DMS79 (cell line): ENCODE measurements at regions not wholly inside any gene's neighbourhood (a gene's known extent, or its start where the extent isn't known, plus 50 kb on each side); places are given as distances from the start of the nearest gene placed in this dataset.

Experiments used
- DNase-seq: peaks from one replicate; lab custom pipeline; 2025; lab: John Stamatoyannopoulos, UW

DNA sequence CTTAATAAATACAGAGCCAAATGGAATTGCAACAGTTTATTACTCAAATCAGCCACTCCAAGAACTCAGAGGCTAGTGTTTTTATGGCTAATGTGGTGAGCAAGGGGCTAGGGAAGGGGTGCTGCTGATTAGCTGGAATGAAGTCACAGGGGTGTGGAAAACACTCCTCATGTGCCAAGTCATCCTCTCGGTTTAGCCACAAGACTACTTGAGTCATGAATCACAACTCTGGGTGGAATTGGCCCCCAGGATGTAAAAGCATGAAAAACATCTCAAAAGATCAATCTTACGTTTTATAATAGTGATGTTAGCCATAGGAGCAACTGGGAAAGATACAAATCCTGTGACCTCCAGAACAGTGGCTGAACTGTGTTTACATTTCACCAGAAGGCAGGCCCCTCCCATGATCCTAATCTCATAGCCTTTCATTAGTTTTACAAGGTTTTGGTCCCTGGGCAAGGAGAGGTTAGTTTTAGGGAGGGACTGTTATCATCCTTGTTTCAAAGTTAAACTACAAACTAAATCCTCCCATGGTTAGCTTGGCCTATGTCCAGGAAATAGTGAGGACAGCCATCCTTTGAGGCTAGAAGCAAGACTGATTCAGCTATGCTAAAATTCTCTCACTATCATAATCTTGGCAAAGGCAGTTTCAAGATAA is 2020.1 kb upstream of the PCDH20 start:
- no peak for DNase-seq

DNA sequence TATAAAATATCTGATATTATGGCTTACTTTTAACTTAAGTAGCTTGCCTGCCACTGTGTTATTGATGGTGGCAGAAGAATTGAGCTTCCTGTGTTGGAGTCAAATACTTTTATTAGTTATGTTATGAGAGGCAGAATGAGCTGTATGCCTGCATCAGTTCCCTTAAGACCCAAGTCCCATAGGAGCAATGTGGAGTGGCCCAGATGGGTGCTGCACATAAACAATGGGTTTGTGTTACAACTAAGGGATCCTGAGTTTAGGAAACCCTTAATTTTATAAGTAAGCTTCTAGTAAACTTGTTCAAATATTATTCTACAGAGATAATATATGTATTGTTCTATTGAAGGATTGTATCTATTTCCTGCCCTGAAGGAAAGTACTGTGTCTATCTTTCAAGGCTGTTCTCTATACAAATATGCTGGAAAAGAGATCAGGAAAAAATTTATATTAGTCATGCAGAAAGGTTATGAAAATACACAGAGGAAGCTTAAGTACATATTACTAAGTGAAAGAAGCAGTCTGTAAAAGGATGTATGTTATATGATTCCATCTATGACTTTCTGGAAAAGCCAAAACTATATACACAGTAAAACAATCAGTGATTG is 2018.0 kb upstream of the PCDH20 start:
- no peak for DNase-seq

- no peak for DNase-seq
Measured at GRCh38 chr13:63427170-63427569, 2011.5 kb upstream of the PCDH20 start.

DNA sequence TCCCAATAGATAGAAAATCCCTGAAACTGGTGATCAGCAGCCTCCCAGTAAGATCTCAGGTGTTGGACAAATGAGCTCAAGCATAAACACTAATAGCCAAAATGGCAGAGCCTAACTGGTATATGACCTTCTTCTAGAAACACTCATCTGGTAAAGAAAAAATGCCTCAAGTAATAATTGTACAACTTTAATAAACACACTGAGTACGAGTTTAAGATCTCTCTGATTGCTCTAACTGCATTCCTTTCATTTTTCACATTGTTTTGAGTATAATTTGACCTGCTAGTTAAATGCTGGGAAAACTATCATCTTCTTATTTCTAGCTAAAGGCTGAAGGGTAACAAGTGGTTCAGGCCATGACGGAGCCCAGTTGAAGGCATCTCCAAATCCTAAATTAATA is 2009.5 kb upstream of the PCDH20 start:
- DNase-seq: no peak

- no peak for DNase-seq
Measured at GRCh38 chr13:63421123-63421522, 2005.5 kb upstream of the PCDH20 start.

GRCh38 chr13:63420685-63421084 is 2005.0 kb upstream of the PCDH20 start:
- no peak for DNase-seq

DNA sequence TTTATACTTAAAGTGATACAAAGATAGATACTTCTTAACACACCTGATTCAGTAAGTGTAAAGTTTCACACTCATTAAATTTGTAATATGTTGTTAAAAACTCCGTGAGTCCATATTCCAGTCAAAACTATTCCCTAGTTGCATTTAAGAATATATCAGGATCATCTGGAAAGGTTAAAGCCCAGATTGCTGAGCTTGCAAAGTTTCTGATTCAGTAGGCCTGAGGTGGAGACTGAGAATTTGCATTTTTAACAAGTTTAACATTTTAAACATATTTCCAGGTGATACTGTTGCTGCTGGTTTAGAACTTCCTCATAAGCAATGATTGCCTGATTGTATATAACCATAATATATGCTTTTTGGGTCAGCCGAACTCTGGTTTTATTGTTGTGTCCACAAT is 1998.6 kb upstream of the PCDH20 start:
- no peak for DNase-seq

- no peak for DNase-seq
Measured at GRCh38 chr13:63409791-63410351, 1994.2 kb upstream of the PCDH20 start.

DNA sequence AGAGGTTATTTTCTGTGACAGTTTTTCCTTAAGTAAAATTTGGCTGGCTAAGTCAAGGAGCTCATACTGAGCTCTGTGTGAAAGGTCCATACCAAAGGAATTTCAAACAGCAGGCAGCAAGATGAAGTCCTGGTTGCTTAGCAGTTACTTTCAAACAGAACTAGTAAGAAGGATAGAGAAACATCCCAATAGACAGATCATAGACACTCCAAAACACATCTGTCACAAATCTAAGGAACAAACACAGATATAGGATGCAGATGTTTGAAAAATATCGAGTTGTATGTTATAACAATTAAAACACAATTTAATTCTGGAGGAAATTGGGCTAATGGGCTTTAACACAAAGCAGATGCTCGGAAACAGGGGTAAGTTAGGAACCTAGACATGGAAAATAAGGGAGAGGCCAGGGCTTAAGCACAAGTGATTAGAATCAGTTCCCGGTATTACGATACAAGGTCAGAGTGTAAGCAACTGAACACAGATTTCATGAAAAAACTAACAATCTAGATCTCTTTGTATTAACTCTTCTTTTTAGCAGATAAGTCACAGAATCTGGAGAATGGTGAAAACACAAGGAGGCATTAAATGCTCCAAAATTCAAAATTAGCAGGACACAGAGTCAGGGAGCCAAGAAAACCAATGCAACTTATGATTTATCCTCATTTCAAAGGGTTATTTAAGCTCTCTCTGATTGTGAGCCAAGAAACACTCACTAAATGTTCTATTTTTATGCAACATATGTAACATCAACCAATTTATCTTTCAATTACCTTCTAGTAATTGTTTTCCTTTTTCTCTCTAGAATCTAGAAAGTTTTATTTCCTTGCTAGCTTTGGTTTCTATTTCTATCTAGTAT is 1992.9 kb upstream of the PCDH20 start:
- no peak for DNase-seq

- no peak for DNase-seq
Measured at GRCh38 chr13:63403733-63404132, 1988.1 kb upstream of the PCDH20 start.

DNA sequence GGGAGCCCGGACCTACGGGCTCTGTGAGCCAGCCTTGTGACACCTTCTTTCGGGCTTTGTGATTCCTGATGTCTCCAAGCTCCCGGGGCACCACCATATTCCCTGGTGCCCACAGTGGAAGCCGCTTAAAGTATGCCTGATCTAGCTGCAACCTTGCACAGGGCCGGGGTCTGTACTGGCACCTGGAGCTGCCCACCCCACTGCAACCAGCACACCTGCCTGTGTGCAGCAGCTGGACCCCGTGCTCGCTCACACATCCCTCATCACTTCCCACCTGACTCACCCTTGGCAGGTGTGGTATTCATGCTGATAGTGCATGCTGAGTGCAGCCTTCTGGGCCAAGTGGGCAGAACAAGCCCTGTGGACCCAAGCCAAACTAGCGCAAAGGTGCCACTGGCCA is 1981.1 kb upstream of the PCDH20 start:
- DNase-seq: no peak

DNA sequence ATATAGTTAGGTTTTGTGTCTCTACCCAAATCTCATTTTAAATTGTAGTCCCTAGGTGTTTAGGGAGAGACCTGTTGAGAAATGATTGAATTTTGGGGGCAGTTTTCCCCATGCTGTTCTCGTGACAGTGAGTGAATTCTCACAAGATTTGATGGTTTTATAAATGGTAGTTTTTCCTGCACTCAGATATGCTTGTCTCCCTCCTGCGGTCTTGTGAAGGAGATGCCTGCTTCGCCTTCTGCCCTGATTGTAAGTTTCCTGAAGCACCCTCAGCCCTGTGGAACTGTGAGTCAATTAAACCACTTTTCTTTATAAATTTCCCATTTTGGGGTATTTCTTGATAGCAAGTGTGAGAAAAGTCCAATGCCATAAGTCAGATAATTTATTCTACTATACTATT is 1977.5 kb upstream of the PCDH20 start:
- no peak for DNase-seq

DNA sequence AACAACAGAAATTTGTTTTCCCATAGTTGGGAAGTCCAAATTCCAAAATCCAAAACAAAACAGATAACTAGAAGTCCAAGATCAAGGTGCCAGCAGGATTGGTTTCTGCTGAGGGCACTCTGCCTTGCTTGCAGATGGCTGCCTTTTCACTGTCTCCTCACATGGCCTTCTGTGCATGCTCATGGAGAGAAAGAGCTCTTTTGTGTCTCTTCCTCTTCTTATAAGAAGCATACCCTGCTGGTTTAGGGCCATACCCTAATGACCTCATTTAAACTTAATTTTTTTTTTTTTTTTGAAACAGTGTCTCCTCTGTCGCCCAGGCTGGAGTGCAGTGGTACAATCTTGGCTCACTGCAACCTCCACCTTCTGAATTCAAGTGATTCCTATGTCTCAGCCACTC is 1974.1 kb upstream of the PCDH20 start:
- DNase-seq: no peak

GRCh38 chr13:63381078-63381859 is 1965.6 kb upstream of the PCDH20 start:
- no peak for DNase-seq

GRCh38 chr13:63377986-63378385 is 1962.3 kb upstream of the PCDH20 start:
- no peak for DNase-seq

DNA sequence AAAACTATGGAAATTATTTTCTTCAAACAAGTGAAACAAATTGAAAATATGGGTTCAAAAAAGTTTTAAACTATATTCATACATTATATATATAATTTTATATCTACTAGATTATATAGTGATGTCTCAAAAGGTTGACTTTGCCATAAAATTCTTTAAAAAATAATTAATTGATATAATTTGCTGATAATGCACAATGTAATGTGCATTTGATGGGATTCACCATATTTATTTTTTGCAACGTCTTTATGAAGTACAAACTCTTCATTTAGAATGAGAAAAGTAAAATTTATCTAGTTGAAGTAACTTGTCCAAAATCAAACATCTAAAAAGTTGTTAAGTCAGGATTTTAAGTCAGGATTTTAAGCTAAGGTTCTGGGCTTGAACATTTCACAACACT is 1954.5 kb upstream of the PCDH20 start:
- DNase-seq: no peak

GRCh38 chr13:63367522-63368198 is 1952.0 kb upstream of the PCDH20 start:
- no peak for DNase-seq

DNA sequence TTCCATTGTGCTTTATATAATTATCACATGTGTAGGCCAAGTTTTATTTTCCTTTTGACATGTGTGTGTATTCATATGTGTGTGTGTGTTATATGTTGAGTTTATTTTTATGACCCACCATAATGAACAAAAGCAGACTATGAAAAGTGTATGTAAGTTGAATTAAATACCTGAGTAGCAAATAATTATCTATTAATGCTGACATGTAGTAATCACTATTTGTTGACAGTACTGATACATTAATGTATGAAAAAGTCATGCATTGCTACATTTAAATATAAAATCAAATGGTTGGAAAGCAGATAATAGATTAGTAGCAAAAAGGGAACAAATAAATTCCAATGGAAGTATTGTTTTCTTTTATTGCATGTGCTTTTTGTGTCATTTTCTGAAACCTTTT is 1948.5 kb upstream of the PCDH20 start:
- no peak for DNase-seq

DNA sequence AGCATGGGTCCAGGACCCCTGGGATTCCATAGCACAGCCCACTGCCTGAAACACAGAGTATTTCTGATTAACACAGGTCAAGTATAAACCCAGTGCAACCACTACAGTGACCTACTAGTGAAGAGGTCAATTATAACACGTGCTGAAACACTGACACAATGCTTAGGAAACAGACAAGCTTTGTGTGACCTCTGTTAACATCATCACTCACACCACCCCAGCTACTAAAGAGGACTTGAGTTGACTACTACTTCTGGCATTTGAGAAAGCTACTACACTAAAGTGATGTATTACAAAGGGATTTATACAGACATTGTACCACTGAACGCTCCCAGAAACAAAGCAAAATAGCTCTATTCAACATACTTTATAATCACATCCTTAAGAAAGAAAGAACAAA is 1935.9 kb upstream of the PCDH20 start:
- no peak for DNase-seq

DNA sequence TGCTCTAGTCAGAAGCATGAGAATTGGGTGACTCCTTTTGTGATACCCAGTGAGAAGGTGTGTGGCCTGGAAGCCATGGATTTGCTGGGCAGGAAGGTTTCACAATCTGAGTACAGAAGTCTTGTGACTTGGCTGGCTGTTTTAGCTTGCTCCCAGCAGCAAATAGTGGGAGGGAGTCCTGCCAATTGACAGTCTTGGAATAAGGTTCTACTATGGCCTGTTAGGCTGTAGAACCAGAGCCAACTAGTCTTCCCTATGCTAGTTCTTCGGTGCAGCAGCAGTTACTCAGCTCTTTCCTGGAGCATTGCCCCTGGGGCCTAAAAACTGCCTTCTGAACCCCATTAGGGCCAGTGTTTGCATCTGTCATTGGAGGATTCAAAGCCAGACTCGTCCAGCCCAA is 1935.4 kb upstream of the PCDH20 start:
- no peak for DNase-seq

- no peak for DNase-seq
Measured at GRCh38 chr13:63345835-63346234, 1930.2 kb upstream of the PCDH20 start.

DNA sequence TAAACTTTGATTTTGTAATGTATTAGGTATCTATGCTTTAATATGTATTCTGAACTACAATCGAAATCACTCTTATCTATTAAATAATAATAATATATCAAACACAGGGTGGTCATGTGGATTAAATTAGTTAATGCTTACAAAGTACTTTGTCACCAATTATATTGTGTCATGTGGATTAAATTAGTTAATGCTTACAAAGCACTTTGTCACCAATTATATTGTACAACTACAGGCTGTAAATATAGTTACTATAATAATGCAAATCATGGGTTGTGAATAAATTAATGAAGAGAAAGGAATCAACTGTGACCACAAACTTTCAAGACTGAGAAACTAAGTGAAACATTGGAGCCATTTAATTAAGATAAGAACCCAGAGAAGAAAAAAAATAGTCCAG is 1929.1 kb upstream of the PCDH20 start:
- DNase-seq: no peak
